ENCODE measurements at regions not wholly inside any gene's neighbourhood (a gene's known extent, or its start where the extent isn't known, plus 50 kb on each side); places are given as distances from the start of the nearest gene placed in this dataset.

- no peak for TF ChIP-seq SUZ12 (IDR thresholded peaks at IDR 0.05)
- TF ChIP-seq BHLHE40 (IDR thresholded peaks at IDR 0.05; ENCODE audit: borderline replicate concordance), result no peak
- TF ChIP-seq PKNOX1 (IDR thresholded peaks at IDR 0.05), result no peak
- TF ChIP-seq NFRKB (IDR thresholded peaks at IDR 0.05), result no peak
- TF ChIP-seq HDGF (IDR thresholded peaks at IDR 0.05; ENCODE audit: borderline replicate concordance), result no peak
- TF ChIP-seq ZNF384 (IDR thresholded peaks at IDR 0.05), result no peak
- no peak for TF ChIP-seq LEF1 (IDR thresholded peaks at IDR 0.05; ENCODE audit: borderline replicate concordance)
- TF ChIP-seq TARDBP (IDR thresholded peaks at IDR 0.05), result no peak
- TF ChIP-seq SP1 (IDR thresholded peaks at IDR 0.05), result no peak
- TF ChIP-seq FOXA1 (IDR thresholded peaks at IDR 0.05), result no peak
- TF ChIP-seq ELF4 (IDR thresholded peaks at IDR 0.05), result no peak
- TF ChIP-seq FOXK2 (IDR thresholded peaks at IDR 0.05), result no peak
- TF ChIP-seq FOXM1 (IDR thresholded peaks at IDR 0.05; ENCODE audit: borderline replicate concordance), result no peak
These were observed 596.7 kb downstream of the SLC6A15 start for GRCh38 chr12:84315926-84316325.
